Fibroblast of lung (primary cell): ENCODE measurements at regions not wholly inside any gene's neighbourhood (a gene's known extent, or its start where the extent isn't known, plus 50 kb on each side); places are given as distances from the start of the nearest gene placed in this dataset.

Experiments
- DNase-seq, 2 donors: peaks; one replicate each; pipeline versions ENCODE4 v3.0.0 to v3.0.0-alpha.2; 2010; ENCODE audit warnings: low read depth in 2 of 2
- H2AFZ ChIP-seq: 2 replicates; pipeline ENCODE4 v1.5.1; 2012; ENCODE audit warnings: low read length, control low read depth, inconsistent platforms
- H3K27ac ChIP-seq: 2 replicates; pipeline ENCODE4 v1.5.1; 2011; ENCODE audit warnings: low read length, control low read depth; ENCODE audit not compliant: insufficient read depth
- H3K27me3 ChIP-seq: 2 replicates; pipeline ENCODE4 v1.5.1; 2011; ENCODE audit warnings: mild to moderate bottlenecking, low read length; ENCODE audit not compliant: control insufficient read depth, insufficient read depth
- H3K36me3 ChIP-seq: 2 replicates; pipeline ENCODE4 v1.5.1; 2011; ENCODE audit warnings: low read length; ENCODE audit not compliant: control insufficient read depth, insufficient read depth
- H3K4me1 ChIP-seq: 2 replicates; pipeline ENCODE4 v1.5.1; 2011; ENCODE audit warnings: low read length; ENCODE audit not compliant: control insufficient read depth, insufficient read depth; ENCODE audit errors: extremely low read depth
- H3K4me2 ChIP-seq: 2 replicates; pipeline ENCODE4 v1.5.1; 2011; ENCODE audit warnings: low read length, control low read depth; ENCODE audit not compliant: insufficient read depth; ENCODE audit errors: extremely low read depth
- H3K4me3 ChIP-seq, 4 experiments: fragments of 200-600 bp in 1 of 4; sonication (generic) in 1 of 4; replicated peaks in 1 of 4; 2 replicates each; pipeline ENCODE4 v1.5.1; 2011 to 2016; ENCODE audit warnings: low read length in 4 of 4, low read depth in 3 of 4, mild to moderate bottlenecking in 3 of 4, control low read depth in 2 of 4, inconsistent platforms in 1 of 4, mixed read lengths in 1 of 4; ENCODE audit not compliant: insufficient read depth in 1 of 4; ENCODE audit errors: control extremely low read depth in 1 of 4
- H3K79me2 ChIP-seq: 2 replicates; pipeline ENCODE4 v1.5.1; 2012; ENCODE audit warnings: mild to moderate bottlenecking, low read length, inconsistent platforms; ENCODE audit not compliant: control insufficient read depth, insufficient read depth
- H3K9ac ChIP-seq: 2 replicates; pipeline ENCODE4 v1.5.1; 2011; ENCODE audit warnings: mild to moderate bottlenecking, low read length, control low read depth; ENCODE audit not compliant: insufficient read depth
- H3K9me3 ChIP-seq: 2 replicates; pipeline ENCODE4 v1.5.1; 2012; ENCODE audit warnings: low read depth, low read length; ENCODE audit not compliant: control insufficient read depth, insufficient read depth
- H4K20me1 ChIP-seq: 2 replicates; pipeline ENCODE4 v1.5.1; 2011; ENCODE audit warnings: low read length; ENCODE audit not compliant: control insufficient read depth, insufficient read depth; ENCODE audit errors: extremely low read depth
- EZH2 ChIP-seq: IDR thresholded peaks from 2 replicates; pipeline ENCODE4 v1.5.1; 2012; ENCODE audit warnings: low read length, control low read depth, mild to moderate bottlenecking; ENCODE audit errors: missing control alignments
- TF ChIP-seq, protein P1 (sequence below), 2 donors: IDR thresholded peaks in 1 of 2; conservative IDR thresholded peaks in 1 of 2; 1 replicate in 1 of 2; 2 replicates in 1 of 2; pipeline ENCODE4 v1.5.1; 2011 to 2012; ENCODE audit warnings: low read length in 2 of 2, control low read depth in 1 of 2, inconsistent platforms in 1 of 2, low read depth in 1 of 2, mild to moderate bottlenecking in 1 of 2

DNA sequence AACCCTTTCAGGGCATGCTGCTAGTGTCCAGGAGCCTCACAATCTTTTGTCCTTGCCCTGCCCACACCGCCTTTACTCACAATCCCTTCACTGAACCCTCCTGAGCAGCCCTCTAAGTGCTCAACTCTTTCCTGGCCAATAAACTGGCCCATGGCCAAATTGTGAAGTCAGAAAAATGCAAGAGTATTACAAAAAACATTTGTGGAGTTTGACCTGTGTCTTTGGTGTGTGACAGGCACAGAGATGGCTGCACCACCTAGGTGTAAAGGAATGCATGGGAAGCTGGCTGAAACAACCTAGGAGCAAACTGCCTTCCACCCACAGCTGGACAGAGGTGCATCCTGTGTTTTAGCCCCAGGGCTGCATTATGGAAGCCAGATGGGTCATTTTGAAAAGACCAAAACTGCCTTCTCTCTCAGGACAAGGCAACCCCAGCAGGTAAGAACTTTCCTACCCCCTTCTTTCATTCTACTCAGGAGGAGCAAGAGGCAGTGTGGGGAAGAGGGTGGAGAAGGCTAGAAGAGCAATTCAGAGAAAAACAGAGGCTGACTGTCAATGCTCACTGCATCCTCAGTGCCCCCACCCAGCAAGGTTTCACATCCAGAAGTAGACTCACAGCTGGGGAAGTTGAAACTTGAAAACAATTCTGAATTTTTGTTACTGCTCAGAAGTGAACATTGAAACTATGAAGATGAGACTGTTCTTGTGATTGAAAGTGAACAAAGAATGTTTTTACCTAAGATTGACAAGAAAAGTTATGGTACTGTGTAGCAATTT lies 78.6 kb downstream of the TRIM42 start:
- Histone ChIP-seq H3K27ac (no peak overlapping the region), H3K4me3 (no peak overlapping the region), H3K4me2 (no peak overlapping the region), H3K27me3 (no peaks in the 10 kb centered on the region), H3K79me2 (no peaks in the 10 kb centered on the region), H2AFZ (no peak overlapping the region), H3K4me1 (no peaks in the 10 kb centered on the region), H4K20me1 (no peaks in the 10 kb centered on the region), H3K9ac (no peak overlapping the region), H3K36me3 (no peaks in the 10 kb centered on the region), H3K9me3 (no peaks in the 10 kb centered on the region)
- TF ChIP-seq, protein P1, sequence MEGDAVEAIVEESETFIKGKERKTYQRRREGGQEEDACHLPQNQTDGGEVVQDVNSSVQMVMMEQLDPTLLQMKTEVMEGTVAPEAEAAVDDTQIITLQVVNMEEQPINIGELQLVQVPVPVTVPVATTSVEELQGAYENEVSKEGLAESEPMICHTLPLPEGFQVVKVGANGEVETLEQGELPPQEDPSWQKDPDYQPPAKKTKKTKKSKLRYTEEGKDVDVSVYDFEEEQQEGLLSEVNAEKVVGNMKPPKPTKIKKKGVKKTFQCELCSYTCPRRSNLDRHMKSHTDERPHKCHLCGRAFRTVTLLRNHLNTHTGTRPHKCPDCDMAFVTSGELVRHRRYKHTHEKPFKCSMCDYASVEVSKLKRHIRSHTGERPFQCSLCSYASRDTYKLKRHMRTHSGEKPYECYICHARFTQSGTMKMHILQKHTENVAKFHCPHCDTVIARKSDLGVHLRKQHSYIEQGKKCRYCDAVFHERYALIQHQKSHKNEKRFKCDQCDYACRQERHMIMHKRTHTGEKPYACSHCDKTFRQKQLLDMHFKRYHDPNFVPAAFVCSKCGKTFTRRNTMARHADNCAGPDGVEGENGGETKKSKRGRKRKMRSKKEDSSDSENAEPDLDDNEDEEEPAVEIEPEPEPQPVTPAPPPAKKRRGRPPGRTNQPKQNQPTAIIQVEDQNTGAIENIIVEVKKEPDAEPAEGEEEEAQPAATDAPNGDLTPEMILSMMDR (conservative IDR thresholded peaks at IDR 0.05 in 1 of 2, IDR thresholded peaks at IDR 0.05 in 1 of 2; ENCODE audit: low read depth in 1 of 2, low read length in 2 of 2): no peak
- no peak for TF ChIP-seq EZH2
- no peak for DNase-seq

DNA sequence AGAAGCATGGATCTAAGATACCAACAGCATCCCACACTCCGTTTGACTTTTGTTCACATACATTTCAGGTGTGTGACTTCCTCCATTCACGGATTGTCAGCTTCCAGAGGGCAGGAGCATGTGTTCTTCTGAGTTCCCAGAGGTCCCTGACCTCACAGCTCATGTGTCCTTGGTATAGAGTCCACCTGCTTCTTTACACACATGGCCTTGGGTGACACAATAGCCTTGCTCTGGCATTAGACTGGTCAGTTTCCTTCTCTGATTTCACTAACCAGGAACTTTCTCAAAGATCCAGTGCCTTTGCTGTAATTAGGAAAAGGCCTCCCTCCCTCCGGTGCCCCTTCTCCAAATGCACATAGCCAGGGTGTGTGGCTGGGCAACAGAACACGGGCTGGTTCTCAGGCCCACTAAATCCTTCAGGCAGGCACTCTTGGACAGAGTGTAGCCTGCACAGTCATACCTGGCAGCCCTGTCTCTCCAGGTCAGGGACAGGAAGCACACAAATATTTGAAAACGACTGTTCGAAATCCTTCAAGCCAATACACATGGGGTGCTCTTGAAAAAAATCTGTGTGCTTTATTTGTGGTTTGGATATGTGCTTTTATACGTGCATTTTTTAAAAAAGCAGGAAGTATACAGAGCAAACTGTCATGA lies 81.1 kb downstream of the TRIM42 start:
- Histone ChIP-seq H2AFZ (no peak overlapping the region), H3K4me3 (no peak overlapping the region), H3K9ac (no peak overlapping the region), H3K79me2 (no peaks in the 10 kb centered on the region), H4K20me1 (no peaks in the 10 kb centered on the region), H3K36me3 (no peaks in the 10 kb centered on the region), H3K27me3 (no peaks in the 10 kb centered on the region), H3K4me2 (no peak overlapping the region), H3K27ac (no peak overlapping the region), H3K4me1 (no peaks in the 10 kb centered on the region), H3K9me3 (no peaks in the 10 kb centered on the region)
- no peak for TF ChIP-seq EZH2
- TF ChIP-seq, protein P1 (conservative IDR thresholded peaks at IDR 0.05 in 1 of 2, IDR thresholded peaks at IDR 0.05 in 1 of 2; ENCODE audit: low read depth in 1 of 2, low read length in 2 of 2): no peak
- no peak for DNase-seq

DNA sequence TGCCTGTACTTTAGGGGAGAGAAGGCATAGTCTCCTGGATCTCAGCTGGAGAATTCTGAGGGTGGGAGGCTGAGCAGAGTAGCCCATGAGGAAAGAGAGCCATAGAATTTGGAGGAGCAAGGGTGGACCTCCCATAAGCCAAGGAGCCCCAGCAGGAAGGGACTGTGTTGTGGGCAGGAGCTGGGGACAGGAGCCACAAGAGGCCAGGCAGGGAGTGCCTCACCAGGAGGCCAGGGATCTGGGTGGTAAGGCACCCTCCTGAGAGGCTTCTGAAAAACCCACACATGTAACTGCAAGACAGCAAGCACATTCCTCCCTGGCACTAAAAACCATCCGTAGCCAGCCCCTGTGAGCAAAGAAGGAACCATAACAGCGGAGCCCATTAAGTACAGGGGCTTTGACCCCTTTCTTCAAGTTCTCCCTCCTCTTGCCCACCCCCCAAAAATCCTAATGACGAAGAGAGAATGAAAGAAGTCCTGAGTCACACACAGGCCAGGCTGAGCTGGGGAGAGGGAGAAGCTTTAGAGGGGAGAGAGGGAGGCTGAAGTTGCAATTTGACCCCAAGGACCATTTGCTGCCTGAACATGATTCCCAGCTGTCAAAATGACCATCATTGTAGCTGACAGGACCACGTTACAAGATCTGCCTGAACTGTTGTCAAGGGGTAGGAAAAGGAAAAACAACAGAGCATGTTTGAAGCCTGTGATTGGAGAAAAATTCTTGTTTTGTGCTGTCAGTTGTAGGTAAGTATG lies 82.6 kb downstream of the TRIM42 start:
- Histone ChIP-seq H3K9me3 (no peaks in the 10 kb centered on the region), H3K9ac (no peak overlapping the region), H2AFZ (no peak overlapping the region), H3K4me2 (no peak overlapping the region), H3K4me3 (no peak overlapping the region), H3K27ac (no peak overlapping the region), H3K4me1 (no peaks in the 10 kb centered on the region), H4K20me1 (no peaks in the 10 kb centered on the region), H3K36me3 (no peaks in the 10 kb centered on the region), H3K79me2 (no peaks in the 10 kb centered on the region), H3K27me3 (no peaks in the 10 kb centered on the region)
- no peak for TF ChIP-seq EZH2
- TF ChIP-seq, protein P1 (conservative IDR thresholded peaks at IDR 0.05 in 1 of 2, IDR thresholded peaks at IDR 0.05 in 1 of 2; ENCODE audit: low read depth in 1 of 2, low read length in 2 of 2): no peak
- no peak for DNase-seq
